Adrenal gland (tissue), 5 donors: ENCODE measurements at regions not wholly inside any gene's neighbourhood (a gene's known extent, or its start where the extent isn't known, plus 50 kb on each side); places are given as distances from the start of the nearest gene placed in this dataset.

Source experiments
- POLR2A ChIP-seq, 2 donors: fragments of 450-650 bp; IDR thresholded peaks; one replicate each; pipeline ENCODE4 v1.6.1; 2017; ENCODE audit warnings: antibody characterized with exemption in 2 of 2, mild to moderate bottlenecking in 2 of 2, moderate library complexity in 1 of 2
- TF ChIP-seq, protein P1 (sequence below), 6 experiments: fragments of 450-650 bp in 4 of 6; fragments of 200-600 bp in 2 of 6; sonication (generic) in 1 of 6; IDR thresholded peaks; 1 replicate in 5 of 6; 2 replicates in 1 of 6; pipeline versions ENCODE4 v1.5.1 to v1.8.0; 2016 to 2021; ENCODE audit warnings: antibody characterized with exemption in 6 of 6, mild to moderate bottlenecking in 2 of 6, moderate library complexity in 1 of 6
- donor health status: DM: no; HTN: no; CAD: no.

DNA sequence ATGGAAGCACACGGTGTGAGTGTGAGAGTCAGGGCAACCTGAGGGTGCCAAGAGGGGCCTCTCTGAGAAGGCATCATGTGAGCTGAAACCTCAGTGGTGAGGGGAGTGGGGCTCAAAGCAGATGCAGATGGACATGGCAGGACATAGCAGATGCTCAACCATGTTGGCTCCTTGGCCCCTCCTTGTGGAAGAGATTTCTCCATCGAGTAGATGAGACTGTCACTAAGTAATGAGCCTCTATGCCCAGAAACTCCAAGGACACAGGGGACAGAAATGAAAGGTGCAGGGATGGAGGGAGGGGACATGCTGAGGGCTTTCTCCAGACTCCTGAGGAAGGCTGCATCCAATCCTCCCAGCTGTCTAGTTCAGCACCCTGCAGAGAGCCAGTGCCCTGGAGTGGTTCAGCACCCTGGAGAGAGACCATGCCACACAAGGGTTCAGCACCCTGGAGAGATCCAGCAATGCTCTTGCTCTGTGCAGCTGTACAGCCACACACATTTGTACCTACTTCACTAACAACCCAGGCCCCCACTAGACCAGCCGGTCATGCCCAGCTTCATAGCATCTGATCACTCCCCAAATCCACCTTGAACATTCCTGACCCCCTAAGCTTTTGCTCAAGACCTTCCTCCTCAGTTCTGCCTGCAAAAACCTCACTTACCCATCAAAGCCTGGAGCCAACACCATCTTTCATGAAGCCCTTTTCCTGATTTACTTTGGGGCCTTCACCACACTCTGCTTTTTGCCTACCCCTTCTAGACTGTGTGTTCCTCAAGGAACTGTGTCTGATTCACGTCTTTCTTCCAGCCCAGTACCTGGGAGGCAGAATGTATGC is 252.0 kb downstream of the CTTN start:
- TF ChIP-seq, protein P1, sequence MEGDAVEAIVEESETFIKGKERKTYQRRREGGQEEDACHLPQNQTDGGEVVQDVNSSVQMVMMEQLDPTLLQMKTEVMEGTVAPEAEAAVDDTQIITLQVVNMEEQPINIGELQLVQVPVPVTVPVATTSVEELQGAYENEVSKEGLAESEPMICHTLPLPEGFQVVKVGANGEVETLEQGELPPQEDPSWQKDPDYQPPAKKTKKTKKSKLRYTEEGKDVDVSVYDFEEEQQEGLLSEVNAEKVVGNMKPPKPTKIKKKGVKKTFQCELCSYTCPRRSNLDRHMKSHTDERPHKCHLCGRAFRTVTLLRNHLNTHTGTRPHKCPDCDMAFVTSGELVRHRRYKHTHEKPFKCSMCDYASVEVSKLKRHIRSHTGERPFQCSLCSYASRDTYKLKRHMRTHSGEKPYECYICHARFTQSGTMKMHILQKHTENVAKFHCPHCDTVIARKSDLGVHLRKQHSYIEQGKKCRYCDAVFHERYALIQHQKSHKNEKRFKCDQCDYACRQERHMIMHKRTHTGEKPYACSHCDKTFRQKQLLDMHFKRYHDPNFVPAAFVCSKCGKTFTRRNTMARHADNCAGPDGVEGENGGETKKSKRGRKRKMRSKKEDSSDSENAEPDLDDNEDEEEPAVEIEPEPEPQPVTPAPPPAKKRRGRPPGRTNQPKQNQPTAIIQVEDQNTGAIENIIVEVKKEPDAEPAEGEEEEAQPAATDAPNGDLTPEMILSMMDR (IDR thresholded peaks at IDR 0.05) = no peak
- TF ChIP-seq POLR2A (IDR thresholded peaks at IDR 0.05) = no peak
